Caco-2 (cell line): ENCODE measurements at regions not wholly inside any gene's neighbourhood (a gene's known extent, or its start where the extent isn't known, plus 50 kb on each side); places are given as distances from the start of the nearest gene placed in this dataset.

Experiments
- BruUV-seq: library from RNA; stranded (reverse); fragments of 400-500 nt; replicated peaks from 2 replicates; lab custom pipeline; 2021; lab: Mats Ljungman, UMichigan
- CTCF ChIA-PET: fragments of 300-600 bp; sonication (Branson Sonifier 250); formaldehyde crosslinking; loops from one replicate; lab custom pipeline; 2022; ENCODE audit warnings: antibody characterized with exemption; lab: Charles Lee
- POLR2A ChIA-PET: fragments of 300-600 bp; sonication (Branson Sonifier 250); formaldehyde crosslinking; loops from one replicate; lab custom pipeline; 2022; ENCODE audit warnings: antibody characterized with exemption; lab: Charles Lee
- DNase-seq, 2 experiments: peaks; one replicate each; pipeline versions ENCODE4 v3.0.0 to v3.0.0-alpha.2; 2020 to 2022
- H3K27me3 ChIP-seq: replicated peaks from 2 replicates; pipeline ENCODE4 v1.6.0; 2011; ENCODE audit warnings: low read length; ENCODE audit not compliant: control insufficient read depth, insufficient read depth
- H3K36me3 ChIP-seq: 2 replicates; pipeline ENCODE4 v1.5.1; 2011; ENCODE audit warnings: low read length; ENCODE audit not compliant: control insufficient read depth, insufficient read depth
- H3K4me1 ChIP-seq: fragments of 250-450 bp; sonication (Bioruptor Pico); 2 replicates; pipeline ENCODE4 v1.5.1; 2020; ENCODE audit warnings: mild to moderate bottlenecking
- H3K4me3 ChIP-seq: 2 replicates; pipeline ENCODE4 v1.5.1; 2011; ENCODE audit warnings: low read depth, mild to moderate bottlenecking, control low read depth, low read length
- H3K9me3 ChIP-seq: fragments of 250-450 bp; sonication (Bioruptor Pico); 2 replicates; pipeline ENCODE4 v1.5.1; 2020; ENCODE audit warnings: mild to moderate bottlenecking, moderate library complexity
- H3K27ac Mint-ChIP-seq: one replicate; pipeline ENCODE4 v1.8.0; 2022; ENCODE audit warnings: mixed read lengths; ENCODE audit not compliant: unreplicated experiment
- H3K27me3 Mint-ChIP-seq: one replicate; pipeline ENCODE4 v1.8.0; 2022; ENCODE audit warnings: mixed read lengths; ENCODE audit not compliant: insufficient read depth, unreplicated experiment
- H3K36me3 Mint-ChIP-seq: one replicate; pipeline ENCODE4 v1.8.0; 2022; ENCODE audit warnings: mild to moderate bottlenecking, mixed read lengths; ENCODE audit not compliant: insufficient read depth, unreplicated experiment
- H3K4me1 Mint-ChIP-seq: one replicate; pipeline ENCODE4 v1.8.0; 2022; ENCODE audit warnings: low read depth, mixed read lengths; ENCODE audit not compliant: unreplicated experiment
- H3K4me3 Mint-ChIP-seq: one replicate; pipeline ENCODE4 v1.8.0; 2022; ENCODE audit warnings: mild to moderate bottlenecking, moderate library complexity, mixed read lengths; ENCODE audit not compliant: unreplicated experiment
- H3K9me3 Mint-ChIP-seq: one replicate; pipeline ENCODE4 v1.8.0; 2022; ENCODE audit warnings: mixed read lengths; ENCODE audit not compliant: unreplicated experiment
- intact Hi-C: fragments of 100-400 bp; cut with micrococcal nuclease; formaldehyde crosslinking; loops from one replicate; pipeline ENCODE4 v1.10.0; 2022; ENCODE audit not compliant: unreplicated experiment
- TF ChIP-seq, protein P1 (sequence below), 2 experiments: fragments of 200-600 bp in 1 of 2; IDR thresholded peaks; 1 replicate in 1 of 2; 2 replicates in 1 of 2; pipeline versions ENCODE4 v1.5.1 to v1.8.0; 2011 to 2022; ENCODE audit warnings: antibody characterized with exemption in 1 of 2, control low read depth in 1 of 2, inconsistent platforms in 1 of 2, low read depth in 1 of 2, low read length in 1 of 2, mild to moderate bottlenecking in 1 of 2, moderate library complexity in 1 of 2; ENCODE audit not compliant: insufficient read depth in 1 of 2, severe bottlenecking in 1 of 2, unreplicated experiment in 1 of 2

DNA sequence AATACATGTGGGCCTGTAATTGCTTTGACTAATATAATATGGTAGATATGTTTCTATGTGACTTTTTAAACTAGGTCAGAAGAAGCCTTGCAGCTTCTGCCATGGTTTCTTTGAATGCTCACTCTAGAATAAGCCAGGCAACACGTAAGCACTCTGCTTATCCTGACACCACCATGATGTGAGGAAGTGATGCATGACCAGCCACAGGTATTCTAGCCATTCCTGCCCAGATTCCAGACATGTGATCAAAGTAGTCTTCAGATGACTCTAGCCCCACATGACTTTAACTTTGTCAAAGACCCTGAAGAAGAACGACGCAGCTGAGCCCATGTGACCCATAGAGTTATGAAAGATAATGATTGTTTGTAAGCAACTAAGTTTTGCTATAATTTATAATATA is 276.1 kb upstream of the NCAM1 start:
- Mint-ChIP-seq H3K27ac (no peak overlapping the region), H3K9me3 (peaks cover 26% of the 10 kb centered on the region), H3K27me3 (peaks cover 28% of the 10 kb centered on the region), H3K4me3 (no peak overlapping the region), H3K4me1 (no peaks in the 10 kb centered on the region), H3K36me3 (no peaks in the 10 kb centered on the region)
- CTCF ChIA-PET: no interaction called here
- Histone ChIP-seq H3K9me3 (no peaks in the 10 kb centered on the region), H3K4me1 (no peaks in the 10 kb centered on the region), H3K27me3 (peaks cover 4% of the 10 kb centered on the region; the same call in 1 of the 2 replicates), H3K4me3 (no peak overlapping the region), H3K36me3 (no peaks in the 10 kb centered on the region)
- no peak for DNase-seq
- TF ChIP-seq, protein P1, sequence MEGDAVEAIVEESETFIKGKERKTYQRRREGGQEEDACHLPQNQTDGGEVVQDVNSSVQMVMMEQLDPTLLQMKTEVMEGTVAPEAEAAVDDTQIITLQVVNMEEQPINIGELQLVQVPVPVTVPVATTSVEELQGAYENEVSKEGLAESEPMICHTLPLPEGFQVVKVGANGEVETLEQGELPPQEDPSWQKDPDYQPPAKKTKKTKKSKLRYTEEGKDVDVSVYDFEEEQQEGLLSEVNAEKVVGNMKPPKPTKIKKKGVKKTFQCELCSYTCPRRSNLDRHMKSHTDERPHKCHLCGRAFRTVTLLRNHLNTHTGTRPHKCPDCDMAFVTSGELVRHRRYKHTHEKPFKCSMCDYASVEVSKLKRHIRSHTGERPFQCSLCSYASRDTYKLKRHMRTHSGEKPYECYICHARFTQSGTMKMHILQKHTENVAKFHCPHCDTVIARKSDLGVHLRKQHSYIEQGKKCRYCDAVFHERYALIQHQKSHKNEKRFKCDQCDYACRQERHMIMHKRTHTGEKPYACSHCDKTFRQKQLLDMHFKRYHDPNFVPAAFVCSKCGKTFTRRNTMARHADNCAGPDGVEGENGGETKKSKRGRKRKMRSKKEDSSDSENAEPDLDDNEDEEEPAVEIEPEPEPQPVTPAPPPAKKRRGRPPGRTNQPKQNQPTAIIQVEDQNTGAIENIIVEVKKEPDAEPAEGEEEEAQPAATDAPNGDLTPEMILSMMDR (IDR thresholded peaks at IDR 0.05; ENCODE audit: insufficient read depth in 1 of 2, low read depth in 1 of 2, low read length in 1 of 2, severe bottlenecking in 1 of 2, unreplicated experiment in 1 of 2): no peak
- POLR2A ChIA-PET: no interaction called here
- no TSS peak for BruUV-seq
- intact Hi-C loops: no loop called here

DNA sequence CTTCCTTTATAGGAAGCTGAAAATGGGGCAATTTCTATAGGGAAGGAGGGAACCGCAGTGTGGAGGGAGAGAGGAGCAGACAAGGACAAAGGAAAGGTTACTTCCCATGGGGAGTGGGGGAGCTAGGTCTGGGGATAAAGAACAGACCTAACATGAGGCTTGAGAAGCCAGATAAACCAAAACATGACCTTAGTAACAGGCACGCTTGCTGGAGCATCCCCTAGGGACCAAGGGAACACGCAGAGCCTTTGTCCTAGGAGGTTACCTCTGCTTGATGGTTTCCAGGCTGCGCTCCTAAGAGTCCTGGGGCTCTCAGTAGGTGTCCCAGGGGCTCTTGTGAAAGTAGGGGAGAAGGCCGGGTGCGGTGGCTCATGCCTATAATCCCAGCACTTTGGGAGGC is 271.4 kb upstream of the NCAM1 start:
- Mint-ChIP-seq H3K9me3 (no peaks in the 10 kb centered on the region), H3K27me3 (peaks cover 27% of the 10 kb centered on the region), H3K36me3 (no peaks in the 10 kb centered on the region), H3K4me3 (no peak overlapping the region), H3K4me1 (no peaks in the 10 kb centered on the region), H3K27ac (no peak overlapping the region)
- Histone ChIP-seq H3K4me1 (no peaks in the 10 kb centered on the region), H3K9me3 (no peaks in the 10 kb centered on the region), H3K4me3 (no peak overlapping the region), H3K27me3 (peaks cover 4% of the 10 kb centered on the region; the same call in 1 of the 2 replicates), H3K36me3 (no peaks in the 10 kb centered on the region)
- TF ChIP-seq, protein P1 (IDR thresholded peaks at IDR 0.05; ENCODE audit: insufficient read depth in 1 of 2, low read depth in 1 of 2, low read length in 1 of 2, severe bottlenecking in 1 of 2, unreplicated experiment in 1 of 2): no peak
- no peak for DNase-seq
- ChIA-PET POLR2A (no interaction called here), CTCF (no interaction called here)
- intact Hi-C loops: no loop called here
- BruUV-seq: no TSS peak

DNA sequence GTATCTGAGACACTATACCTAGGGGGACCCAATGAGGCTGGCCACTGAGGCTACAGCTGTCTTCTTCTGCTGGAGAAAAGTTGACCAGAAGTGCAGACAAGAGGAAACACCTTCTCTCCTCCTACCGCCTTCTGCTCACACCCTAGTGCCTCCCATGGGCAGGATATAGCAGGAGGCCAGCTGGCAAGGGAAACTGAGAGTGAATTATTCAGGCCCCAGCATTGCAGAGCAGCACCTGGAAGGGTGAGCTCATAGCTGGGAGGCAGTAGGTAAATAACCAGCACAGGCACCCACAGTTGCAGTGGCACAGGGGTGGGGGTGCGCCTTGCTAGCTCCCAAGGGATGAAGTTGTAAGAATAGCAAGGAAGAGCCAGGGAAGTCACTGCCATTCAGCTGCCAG is 267.4 kb upstream of the NCAM1 start:
- DNase-seq: no peak
- H3K36me3 Mint-ChIP-seq: no peaks in the 10 kb centered on the region
- H3K9me3 Mint-ChIP-seq: no peaks in the 10 kb centered on the region
- intact Hi-C loops: no loop called here
- TF ChIP-seq, protein P1 (IDR thresholded peaks at IDR 0.05; ENCODE audit: insufficient read depth in 1 of 2, low read depth in 1 of 2, low read length in 1 of 2, severe bottlenecking in 1 of 2, unreplicated experiment in 1 of 2): no peak
- no peaks in the 10 kb centered on the region for H3K4me1 Mint-ChIP-seq
- no peak overlapping the region for H3K27ac Mint-ChIP-seq
- Histone ChIP-seq H3K27me3 (no peaks in the 10 kb centered on the region), H3K9me3 (no peaks in the 10 kb centered on the region), H3K4me1 (no peaks in the 10 kb centered on the region), H3K4me3 (no peak overlapping the region), H3K36me3 (no peaks in the 10 kb centered on the region)
- ChIA-PET POLR2A (no interaction called here), CTCF (no interaction called here)
- peaks cover 25% of the 10 kb centered on the region for H3K27me3 Mint-ChIP-seq
- no peak overlapping the region for H3K4me3 Mint-ChIP-seq
- BruUV-seq: no TSS peak
